GM12872 (cell line): ENCODE measurements at regions not wholly inside any gene's neighbourhood (a gene's known extent, or its start where the extent isn't known, plus 50 kb on each side); places are given as distances from the start of the nearest gene placed in this dataset.

ENCODE experiments used
- TF ChIP-seq, protein P1 (sequence below): IDR thresholded peaks from 3 replicates; pipeline ENCODE4 v1.5.1; 2011; ENCODE audit warnings: low read depth, mild to moderate bottlenecking, low read length, moderate library complexity; ENCODE audit not compliant: insufficient read depth

DNA sequence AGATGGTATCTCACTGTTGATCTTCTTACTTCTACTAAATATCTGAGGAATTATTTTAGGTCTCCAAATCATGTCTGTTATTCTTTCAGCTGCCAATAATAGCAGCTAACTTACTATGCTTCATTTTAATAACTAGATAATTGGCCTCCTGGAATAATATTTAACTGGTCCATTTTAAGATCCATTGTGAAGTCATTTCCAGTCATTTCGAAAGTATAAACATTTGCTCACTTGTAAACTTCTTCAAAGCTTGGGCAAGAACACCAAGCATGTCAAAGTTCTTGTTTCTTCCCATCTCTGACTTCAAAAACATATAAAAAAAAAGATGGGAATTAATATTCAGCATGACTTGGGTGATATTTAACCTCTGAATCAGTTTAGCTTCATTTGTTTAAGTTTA lies 61.4 kb upstream of the MRPS30 start:
- TF ChIP-seq, protein P1, sequence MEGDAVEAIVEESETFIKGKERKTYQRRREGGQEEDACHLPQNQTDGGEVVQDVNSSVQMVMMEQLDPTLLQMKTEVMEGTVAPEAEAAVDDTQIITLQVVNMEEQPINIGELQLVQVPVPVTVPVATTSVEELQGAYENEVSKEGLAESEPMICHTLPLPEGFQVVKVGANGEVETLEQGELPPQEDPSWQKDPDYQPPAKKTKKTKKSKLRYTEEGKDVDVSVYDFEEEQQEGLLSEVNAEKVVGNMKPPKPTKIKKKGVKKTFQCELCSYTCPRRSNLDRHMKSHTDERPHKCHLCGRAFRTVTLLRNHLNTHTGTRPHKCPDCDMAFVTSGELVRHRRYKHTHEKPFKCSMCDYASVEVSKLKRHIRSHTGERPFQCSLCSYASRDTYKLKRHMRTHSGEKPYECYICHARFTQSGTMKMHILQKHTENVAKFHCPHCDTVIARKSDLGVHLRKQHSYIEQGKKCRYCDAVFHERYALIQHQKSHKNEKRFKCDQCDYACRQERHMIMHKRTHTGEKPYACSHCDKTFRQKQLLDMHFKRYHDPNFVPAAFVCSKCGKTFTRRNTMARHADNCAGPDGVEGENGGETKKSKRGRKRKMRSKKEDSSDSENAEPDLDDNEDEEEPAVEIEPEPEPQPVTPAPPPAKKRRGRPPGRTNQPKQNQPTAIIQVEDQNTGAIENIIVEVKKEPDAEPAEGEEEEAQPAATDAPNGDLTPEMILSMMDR = no peak

DNA sequence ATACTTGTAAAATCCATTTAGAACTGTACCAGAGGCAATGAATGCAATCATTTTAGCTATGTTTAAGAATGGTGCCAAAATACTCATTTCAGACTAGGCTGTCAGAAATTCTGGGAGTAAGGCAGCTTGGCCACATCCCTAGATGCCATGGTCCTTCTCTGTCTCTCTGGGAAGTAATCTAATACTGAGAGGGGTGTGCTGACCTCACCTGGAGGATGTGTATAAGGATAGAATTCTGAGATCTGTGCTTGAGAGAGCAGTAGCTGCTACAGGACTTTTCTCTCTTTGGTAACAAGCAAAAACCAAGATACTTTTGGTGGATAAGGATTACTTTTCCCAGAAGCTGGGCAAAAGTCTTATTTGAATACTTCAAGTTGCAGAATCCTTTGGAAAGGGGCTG lies 68.1 kb upstream of the MRPS30 start:
- TF ChIP-seq, protein P1 = no peak

DNA sequence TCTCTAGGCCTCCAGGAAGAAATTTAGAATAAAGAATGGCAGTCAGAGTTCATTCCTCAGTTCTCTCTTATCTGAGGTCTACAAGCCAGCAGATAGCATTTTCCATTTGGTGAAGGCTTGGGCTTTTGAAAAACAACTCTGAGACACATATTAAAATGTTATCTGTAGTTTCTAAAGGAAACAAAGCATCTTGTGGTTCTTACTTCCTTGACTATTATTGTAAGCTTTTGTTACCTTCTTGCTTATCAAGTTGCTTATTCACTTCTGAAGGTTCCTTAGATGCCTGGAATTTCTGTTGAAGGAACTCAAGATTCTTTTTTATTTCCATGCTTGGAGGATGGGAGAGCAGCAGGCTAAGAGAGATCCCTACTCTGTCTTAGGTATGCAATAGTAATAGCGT lies 79.2 kb upstream of the MRPS30 start:
- TF ChIP-seq, protein P1 = no peak

GRCh38 chr5:44727100-44727499 lies 81.6 kb upstream of the MRPS30 start:
- TF ChIP-seq, protein P1 = no peak

DNA sequence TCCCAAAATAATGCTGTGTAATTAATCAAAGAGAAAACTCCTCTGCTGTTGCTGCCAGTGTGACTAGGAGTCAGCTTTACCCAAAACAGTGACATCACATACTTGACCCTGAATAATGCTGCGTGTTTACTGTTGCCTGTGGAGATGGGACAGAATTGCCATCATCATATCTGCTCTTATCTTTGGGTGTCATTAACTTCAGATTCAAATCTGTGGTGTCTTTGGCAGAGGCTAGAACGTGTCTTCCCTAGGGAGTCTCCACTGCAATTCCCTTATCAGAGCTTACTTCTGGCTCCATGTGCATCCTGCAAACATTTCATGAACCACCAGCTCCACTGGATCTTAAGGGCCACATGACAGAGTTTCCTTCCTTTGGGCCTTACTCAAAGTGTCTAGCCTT lies 88.9 kb upstream of the MRPS30 start:
- TF ChIP-seq, protein P1 = no peak

GRCh38 chr5:44714871-44715561 lies 93.7 kb upstream of the MRPS30 start:
- TF ChIP-seq, protein P1 = no peak

- TF ChIP-seq, protein P1 = no peak
These were observed 95.3 kb upstream of the MRPS30 start for GRCh38 chr5:44713446-44713845.

DNA sequence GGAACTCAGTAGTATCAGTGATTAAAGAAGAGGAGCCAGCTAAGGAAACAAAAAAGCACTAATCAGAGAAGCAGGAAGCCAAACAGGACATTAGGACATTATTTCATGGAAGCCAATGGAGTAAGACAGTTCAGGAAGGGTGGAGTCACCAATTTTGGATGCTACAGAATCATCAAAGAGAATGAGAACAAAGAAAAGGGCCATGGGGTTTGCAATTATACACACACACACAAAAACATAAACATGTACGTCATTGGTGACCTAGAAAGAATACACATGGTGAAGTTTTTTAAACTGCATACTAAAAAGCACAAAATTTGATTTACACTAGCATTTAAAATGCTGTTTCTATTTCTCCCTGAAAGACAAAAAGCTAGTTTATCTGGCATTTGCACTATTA lies 96.8 kb upstream of the MRPS30 start:
- TF ChIP-seq, protein P1 = no peak
